Suprapubic skin (tissue), 3 donors: ENCODE measurements at regions not wholly inside any gene's neighbourhood (a gene's known extent, or its start where the extent isn't known, plus 50 kb on each side); places are given as distances from the start of the nearest gene placed in this dataset.

Source experiments
- CTCF ChIP-seq, 2 donors: fragments of 200-600 bp in 1 of 2; fragments of 450-650 bp in 1 of 2; sonication (generic) in 1 of 2; IDR thresholded peaks; one replicate each; pipeline ENCODE4 v1.5.1; 2016 to 2019; ENCODE audit warnings: antibody characterized with exemption in 2 of 2, mild to moderate bottlenecking in 1 of 2, moderate library complexity in 1 of 2
- EP300 ChIP-seq: sonication (generic); formaldehyde crosslinking; IDR thresholded peaks from one replicate; pipeline ENCODE4 v1.6.1; 2017; ENCODE audit warnings: antibody characterized with exemption
- POLR2A ChIP-seq, 2 donors: fragments of 450-650 bp; IDR thresholded peaks; one replicate each; pipeline ENCODE4 v1.6.1; 2017; ENCODE audit warnings: antibody characterized with exemption in 2 of 2, mild to moderate bottlenecking in 2 of 2, moderate library complexity in 2 of 2

GRCh38 chr9:23361096-23361495, 464.9 kb downstream of the ELAVL2 start:
- TF ChIP-seq CTCF (IDR thresholded peaks at IDR 0.05) (no peak), POLR2A (IDR thresholded peaks at IDR 0.05) (no peak), EP300 (no peak)
